ENCODE measurements at regions not wholly inside any gene's neighbourhood (a gene's known extent, or its start where the extent isn't known, plus 50 kb on each side); places are given as distances from the start of the nearest gene placed in this dataset.

DNA sequence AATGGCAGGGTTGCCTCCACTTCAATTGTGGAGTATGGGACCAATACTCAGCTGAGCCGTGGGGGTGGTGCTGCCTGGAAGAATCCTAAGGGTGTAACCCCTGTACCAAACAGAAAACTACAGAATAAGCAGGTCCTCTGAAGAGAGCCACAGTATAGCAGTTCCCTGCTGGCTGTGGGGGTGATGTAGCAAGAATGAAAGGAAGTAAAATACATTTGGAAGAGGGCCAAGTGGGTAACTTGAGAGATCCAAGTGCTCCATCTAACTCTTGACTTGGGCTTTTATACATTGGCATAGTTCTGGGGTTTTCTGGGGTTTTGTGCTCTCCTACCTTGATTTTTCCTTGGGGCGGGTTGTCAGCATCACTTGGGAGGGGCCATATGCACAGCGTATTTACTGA lies 341.4 kb downstream of the OTOL1 start:
- Histone ChIP-seq H3K27ac (ENCODE audit: low read depth, low read length) (no peak overlapping the region), H3K4me1 (ENCODE audit: control insufficient read depth in 3 of 3, insufficient read depth in 3 of 3, low read length in 3 of 3) (no peaks in the 10 kb centered on the region), H3K4me3 (ENCODE audit: low read length in 3 of 3) (no peak overlapping the region), H3K36me3 (ENCODE audit: control insufficient read depth in 3 of 3, insufficient read depth in 3 of 3, low read length in 3 of 3) (no peaks in the 10 kb centered on the region), H3K9me3 (ENCODE audit: control insufficient read depth in 3 of 3, low read length in 3 of 3) (no peaks in the 10 kb centered on the region), H3K27me3 (ENCODE audit: control insufficient read depth in 3 of 3, insufficient read depth in 3 of 3, low read length in 3 of 3) (no peaks in the 10 kb centered on the region), H3K9ac (ENCODE audit: low read depth in 1 of 3, low read length in 3 of 3) (no peak overlapping the region)

DNA sequence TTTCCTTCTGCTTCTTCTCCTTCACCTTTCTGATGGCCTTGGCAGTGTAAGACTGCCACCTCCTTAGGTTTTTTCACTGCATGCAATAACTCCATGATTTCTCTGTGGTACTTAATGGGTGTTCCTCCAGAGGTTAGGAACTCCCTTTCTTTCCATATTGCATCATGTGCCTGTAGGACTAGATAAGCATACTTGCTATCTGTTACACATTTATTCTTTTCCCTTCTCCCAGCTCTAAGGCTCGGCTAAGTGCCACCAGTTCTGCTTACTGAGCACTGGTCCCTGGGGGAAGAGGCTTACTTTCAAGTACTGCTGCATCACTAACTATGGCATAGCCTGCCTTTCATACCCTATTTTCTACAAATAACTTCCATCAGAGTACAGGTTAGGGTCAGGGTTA lies 351.8 kb downstream of the OTOL1 start:
- Histone ChIP-seq H3K4me1 (ENCODE audit: control insufficient read depth in 3 of 3, insufficient read depth in 3 of 3, low read length in 3 of 3) (no peaks in the 10 kb centered on the region), H3K36me3 (ENCODE audit: control insufficient read depth in 3 of 3, insufficient read depth in 3 of 3, low read length in 3 of 3) (no peaks in the 10 kb centered on the region), H3K27me3 (ENCODE audit: control insufficient read depth in 3 of 3, insufficient read depth in 3 of 3, low read length in 3 of 3) (no peaks in the 10 kb centered on the region), H3K9ac (ENCODE audit: low read depth in 1 of 3, low read length in 3 of 3) (no peak overlapping the region), H3K4me3 (ENCODE audit: low read length in 3 of 3) (no peak overlapping the region), H3K27ac (ENCODE audit: low read depth, low read length) (no peak overlapping the region), H3K9me3 (ENCODE audit: control insufficient read depth in 3 of 3, low read length in 3 of 3) (no peaks in the 10 kb centered on the region)

DNA sequence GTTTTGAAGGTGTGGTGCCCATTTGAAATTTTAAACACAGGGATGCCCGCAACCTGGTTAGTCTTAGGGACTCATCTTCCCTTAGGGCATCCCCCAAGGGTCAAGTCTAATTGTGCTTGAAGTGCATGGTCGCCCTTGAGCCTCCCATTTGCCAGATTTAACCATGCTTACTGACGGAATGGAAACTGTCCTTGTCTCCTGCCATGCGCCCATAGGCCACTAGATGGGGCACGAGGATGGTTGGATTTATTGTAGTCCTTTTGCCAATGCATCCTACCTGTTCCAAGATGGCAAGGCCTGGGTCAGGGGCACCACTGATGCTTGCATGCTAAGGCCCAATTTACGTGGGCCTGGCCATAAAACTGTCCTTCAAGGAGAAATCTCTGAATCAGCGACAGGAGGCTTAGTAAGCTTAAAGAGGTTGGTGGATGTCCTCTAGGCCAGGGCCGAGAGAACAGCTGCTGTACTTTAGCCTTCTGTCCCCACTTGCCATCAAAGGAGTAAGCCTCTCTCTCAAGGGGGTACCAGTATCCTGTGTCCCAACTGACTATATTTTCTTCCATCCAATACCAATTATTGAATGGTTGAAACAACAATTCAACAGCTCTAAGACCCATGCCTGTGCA lies 355.4 kb downstream of the OTOL1 start:
- Histone ChIP-seq H3K27ac (ENCODE audit: low read depth, low read length) (no peak overlapping the region), H3K9me3 (ENCODE audit: control insufficient read depth in 3 of 3, low read length in 3 of 3) (no peaks in the 10 kb centered on the region), H3K4me3 (ENCODE audit: low read length in 3 of 3) (no peak overlapping the region), H3K4me1 (ENCODE audit: control insufficient read depth in 3 of 3, insufficient read depth in 3 of 3, low read length in 3 of 3) (no peaks in the 10 kb centered on the region), H3K36me3 (ENCODE audit: control insufficient read depth in 3 of 3, insufficient read depth in 3 of 3, low read length in 3 of 3) (no peaks in the 10 kb centered on the region), H3K9ac (ENCODE audit: low read depth in 1 of 3, low read length in 3 of 3) (no peak overlapping the region), H3K27me3 (ENCODE audit: control insufficient read depth in 3 of 3, insufficient read depth in 3 of 3, low read length in 3 of 3) (no peaks in the 10 kb centered on the region)

- Histone ChIP-seq H3K4me3 (ENCODE audit: low read length in 3 of 3) (no peak overlapping the region), H3K4me1 (ENCODE audit: control insufficient read depth in 3 of 3, insufficient read depth in 3 of 3, low read length in 3 of 3) (no peaks in the 10 kb centered on the region), H3K9ac (ENCODE audit: low read depth in 1 of 3, low read length in 3 of 3) (no peak overlapping the region), H3K9me3 (ENCODE audit: control insufficient read depth in 3 of 3, low read length in 3 of 3) (no peaks in the 10 kb centered on the region), H3K27me3 (ENCODE audit: control insufficient read depth in 3 of 3, insufficient read depth in 3 of 3, low read length in 3 of 3) (no peaks in the 10 kb centered on the region), H3K27ac (ENCODE audit: low read depth, low read length) (no peak overlapping the region), H3K36me3 (ENCODE audit: control insufficient read depth in 3 of 3, insufficient read depth in 3 of 3, low read length in 3 of 3) (no peaks in the 10 kb centered on the region)
Observed at GRCh38 chr3:161852744-161853143, 356.1 kb downstream of the OTOL1 start.

DNA sequence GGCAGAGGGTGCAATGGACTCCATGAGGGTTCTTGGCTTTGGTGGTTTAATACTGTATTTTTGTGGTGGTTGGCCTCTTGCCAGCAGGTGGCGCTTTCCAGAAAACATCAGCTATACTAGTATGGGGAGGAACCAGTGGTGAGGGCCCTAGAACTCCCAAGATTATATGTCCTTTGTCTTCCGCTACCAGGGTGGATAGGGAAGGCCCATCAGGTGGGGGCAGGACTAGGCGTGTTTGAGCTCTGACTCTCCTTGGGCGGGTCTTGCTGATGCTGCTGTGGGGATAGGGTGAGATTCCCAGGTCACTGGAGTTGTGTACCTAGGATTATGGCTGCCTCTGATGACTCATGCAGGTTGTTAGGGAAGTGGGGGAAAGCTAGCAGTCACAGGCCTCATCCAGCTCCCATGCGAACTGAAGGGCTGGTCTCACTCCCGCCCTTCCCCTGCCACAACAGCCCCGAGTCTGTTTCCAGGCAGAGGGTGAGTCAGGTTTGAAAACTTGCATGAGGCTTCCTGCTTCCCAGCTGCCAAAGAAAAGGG lies 357.7 kb downstream of the OTOL1 start:
- no peak overlapping the region for H3K4me3 ChIP-seq (ENCODE audit: low read length in 3 of 3)
- H3K27me3 ChIP-seq (ENCODE audit: control insufficient read depth in 3 of 3, insufficient read depth in 3 of 3, low read length in 3 of 3) = no peaks in the 10 kb centered on the region
- H3K9me3 ChIP-seq (ENCODE audit: control insufficient read depth in 3 of 3, low read length in 3 of 3) = no peaks in the 10 kb centered on the region
- H3K27ac ChIP-seq (ENCODE audit: low read depth, low read length) = no peak overlapping the region
- H3K4me1 ChIP-seq (ENCODE audit: control insufficient read depth in 3 of 3, insufficient read depth in 3 of 3, low read length in 3 of 3) = no peaks in the 10 kb centered on the region
- no peak overlapping the region for H3K9ac ChIP-seq (ENCODE audit: low read depth in 1 of 3, low read length in 3 of 3)
- no peaks in the 10 kb centered on the region for H3K36me3 ChIP-seq (ENCODE audit: control insufficient read depth in 3 of 3, insufficient read depth in 3 of 3, low read length in 3 of 3)

DNA sequence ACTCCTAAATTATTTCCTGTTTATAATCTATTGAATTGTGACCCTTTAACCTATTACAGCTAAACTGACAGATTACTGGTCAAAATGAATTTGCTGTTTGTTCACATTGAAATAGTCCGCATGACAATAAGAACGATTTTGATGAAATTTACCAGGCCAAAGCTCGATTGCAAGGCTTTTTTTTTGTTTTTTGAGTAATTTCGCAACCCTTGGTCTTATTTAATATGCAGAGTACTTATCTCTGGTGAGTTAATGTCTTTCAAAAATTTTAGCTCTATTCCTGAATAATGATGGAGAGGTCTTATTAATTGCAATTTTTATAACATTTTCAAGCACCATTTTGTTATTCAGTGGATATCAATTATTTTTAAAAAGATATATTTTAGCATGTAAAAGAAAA lies 362.4 kb downstream of the OTOL1 start:
- H3K36me3 ChIP-seq (ENCODE audit: control insufficient read depth in 3 of 3, insufficient read depth in 3 of 3, low read length in 3 of 3) = no peaks in the 10 kb centered on the region
- no peaks in the 10 kb centered on the region for H3K9me3 ChIP-seq (ENCODE audit: control insufficient read depth in 3 of 3, low read length in 3 of 3)
- no peaks in the 10 kb centered on the region for H3K4me1 ChIP-seq (ENCODE audit: control insufficient read depth in 3 of 3, insufficient read depth in 3 of 3, low read length in 3 of 3)
- H3K27ac ChIP-seq (ENCODE audit: low read depth, low read length) = no peak overlapping the region
- H3K9ac ChIP-seq (ENCODE audit: low read depth in 1 of 3, low read length in 3 of 3) = no peak overlapping the region
- H3K27me3 ChIP-seq (ENCODE audit: control insufficient read depth in 3 of 3, insufficient read depth in 3 of 3, low read length in 3 of 3) = no peaks in the 10 kb centered on the region
- H3K4me3 ChIP-seq (ENCODE audit: low read length in 3 of 3) = no peak overlapping the region

GRCh38 chr3:161859865-161860450 lies 363.4 kb downstream of the OTOL1 start:
- Histone ChIP-seq H3K36me3 (ENCODE audit: control insufficient read depth in 3 of 3, insufficient read depth in 3 of 3, low read length in 3 of 3) (no peaks in the 10 kb centered on the region), H3K27me3 (ENCODE audit: control insufficient read depth in 3 of 3, insufficient read depth in 3 of 3, low read length in 3 of 3) (no peaks in the 10 kb centered on the region), H3K4me3 (ENCODE audit: low read length in 3 of 3) (no peak overlapping the region), H3K9ac (ENCODE audit: low read depth in 1 of 3, low read length in 3 of 3) (no peak overlapping the region), H3K4me1 (ENCODE audit: control insufficient read depth in 3 of 3, insufficient read depth in 3 of 3, low read length in 3 of 3) (no peaks in the 10 kb centered on the region), H3K27ac (ENCODE audit: low read depth, low read length) (no peak overlapping the region), H3K9me3 (ENCODE audit: control insufficient read depth in 3 of 3, low read length in 3 of 3) (no peaks in the 10 kb centered on the region)

GRCh38 chr3:161863775-161864174 lies 367.2 kb downstream of the OTOL1 start:
- Histone ChIP-seq H3K36me3 (ENCODE audit: control insufficient read depth in 3 of 3, insufficient read depth in 3 of 3, low read length in 3 of 3) (no peaks in the 10 kb centered on the region), H3K27ac (ENCODE audit: low read depth, low read length) (no peak overlapping the region), H3K9me3 (ENCODE audit: control insufficient read depth in 3 of 3, low read length in 3 of 3) (no peaks in the 10 kb centered on the region), H3K9ac (ENCODE audit: low read depth in 1 of 3, low read length in 3 of 3) (no peak overlapping the region), H3K4me1 (ENCODE audit: control insufficient read depth in 3 of 3, insufficient read depth in 3 of 3, low read length in 3 of 3) (no peaks in the 10 kb centered on the region), H3K4me3 (ENCODE audit: low read length in 3 of 3) (no peak overlapping the region), H3K27me3 (ENCODE audit: control insufficient read depth in 3 of 3, insufficient read depth in 3 of 3, low read length in 3 of 3) (no peaks in the 10 kb centered on the region)

DNA sequence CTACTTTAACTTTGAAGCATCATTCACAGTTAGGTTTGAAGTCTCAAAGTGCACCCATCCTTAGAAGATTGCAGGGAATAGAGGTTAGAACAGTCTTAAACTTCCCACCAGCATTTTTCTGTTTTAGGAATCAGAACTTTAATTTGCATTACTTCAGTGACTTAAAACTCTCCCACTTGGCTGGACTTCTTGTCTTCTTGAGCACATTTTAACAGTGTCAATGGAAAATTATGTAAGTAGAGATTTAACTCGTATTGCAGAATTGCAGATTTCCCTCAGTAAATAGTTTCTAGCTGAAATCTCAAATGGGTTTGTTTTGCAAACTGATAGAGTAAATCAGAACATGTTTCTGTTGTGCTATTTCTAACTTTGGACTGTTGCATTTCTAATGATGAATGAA lies 369.6 kb downstream of the OTOL1 start:
- Histone ChIP-seq H3K9ac (ENCODE audit: low read depth in 1 of 3, low read length in 3 of 3) (no peak overlapping the region), H3K9me3 (ENCODE audit: control insufficient read depth in 3 of 3, low read length in 3 of 3) (no peaks in the 10 kb centered on the region)

DNA sequence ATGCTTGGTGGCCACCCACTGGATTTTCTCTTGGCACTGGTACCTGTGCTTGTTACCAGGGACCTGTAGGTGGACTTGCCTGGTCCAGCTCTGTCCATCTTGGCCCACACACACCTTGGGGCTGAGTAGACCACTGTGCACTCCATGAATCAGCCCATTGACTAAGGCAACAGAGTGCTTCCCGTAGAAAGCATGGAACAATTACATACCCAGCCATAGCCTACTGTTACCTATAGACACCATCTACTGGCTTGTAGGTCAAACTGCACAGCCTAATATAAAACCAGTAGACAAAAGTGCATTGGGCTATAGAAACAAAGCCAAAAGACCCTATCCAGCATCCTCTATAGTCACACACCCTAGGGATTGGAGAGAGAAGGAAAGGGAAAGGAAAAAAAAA lies 378.9 kb downstream of the OTOL1 start:
- no peak overlapping the region for H3K4me3 ChIP-seq (ENCODE audit: low read length in 3 of 3)
- H3K9ac ChIP-seq (ENCODE audit: low read depth in 1 of 3, low read length in 3 of 3) = no peak overlapping the region
- H3K4me1 ChIP-seq (ENCODE audit: control insufficient read depth in 3 of 3, insufficient read depth in 3 of 3, low read length in 3 of 3) = no peaks in the 10 kb centered on the region
- H3K27me3 ChIP-seq (ENCODE audit: control insufficient read depth in 3 of 3, insufficient read depth in 3 of 3, low read length in 3 of 3) = no peaks in the 10 kb centered on the region
- no peaks in the 10 kb centered on the region for H3K36me3 ChIP-seq (ENCODE audit: control insufficient read depth in 3 of 3, insufficient read depth in 3 of 3, low read length in 3 of 3)
- H3K27ac ChIP-seq (ENCODE audit: low read depth, low read length) = no peak overlapping the region
- H3K9me3 ChIP-seq (ENCODE audit: control insufficient read depth in 3 of 3, low read length in 3 of 3) = peaks cover 0 to 2% (median 0%) of the 10 kb centered on the region in 3 donors

More for the DNA sequence above, 369.6 kb downstream of the OTOL1 start:
- no peaks in the 10 kb centered on the region for H3K36me3 ChIP-seq (ENCODE audit: control insufficient read depth in 3 of 3, insufficient read depth in 3 of 3, low read length in 3 of 3)
- no peaks in the 10 kb centered on the region for H3K27me3 ChIP-seq (ENCODE audit: control insufficient read depth in 3 of 3, insufficient read depth in 3 of 3, low read length in 3 of 3)
- no peak overlapping the region for H3K4me3 ChIP-seq (ENCODE audit: low read length in 3 of 3)
- no peaks in the 10 kb centered on the region for H3K4me1 ChIP-seq (ENCODE audit: control insufficient read depth in 3 of 3, insufficient read depth in 3 of 3, low read length in 3 of 3)
- no peak overlapping the region for H3K27ac ChIP-seq (ENCODE audit: low read depth, low read length)

Data from skeletal muscle tissue (tissue), 3 donors.